GM12878 (cell line): ENCODE measurements at regions not wholly inside any gene's neighbourhood (a gene's known extent, or its start where the extent isn't known, plus 50 kb on each side); places are given as distances from the start of the nearest gene placed in this dataset.

Experiments
- CEBPB ChIP-seq, 2 experiments: fragments of 150-350 bp in 1 of 2; IDR thresholded peaks; 2 replicates each; pipeline ENCODE4 v1.6.1; 2012 to 2014; ENCODE audit warnings: low read depth in 2 of 2, low read length in 2 of 2, borderline replicate concordance in 1 of 2, inconsistent platforms in 1 of 2
- SUZ12 ChIP-seq: fragments of 200-600 bp; sonication (generic); IDR thresholded peaks from one replicate; pipeline ENCODE4 v1.6.1; 2018; ENCODE audit warnings: antibody characterized with exemption, mild to moderate bottlenecking; ENCODE audit not compliant: unreplicated experiment

DNA sequence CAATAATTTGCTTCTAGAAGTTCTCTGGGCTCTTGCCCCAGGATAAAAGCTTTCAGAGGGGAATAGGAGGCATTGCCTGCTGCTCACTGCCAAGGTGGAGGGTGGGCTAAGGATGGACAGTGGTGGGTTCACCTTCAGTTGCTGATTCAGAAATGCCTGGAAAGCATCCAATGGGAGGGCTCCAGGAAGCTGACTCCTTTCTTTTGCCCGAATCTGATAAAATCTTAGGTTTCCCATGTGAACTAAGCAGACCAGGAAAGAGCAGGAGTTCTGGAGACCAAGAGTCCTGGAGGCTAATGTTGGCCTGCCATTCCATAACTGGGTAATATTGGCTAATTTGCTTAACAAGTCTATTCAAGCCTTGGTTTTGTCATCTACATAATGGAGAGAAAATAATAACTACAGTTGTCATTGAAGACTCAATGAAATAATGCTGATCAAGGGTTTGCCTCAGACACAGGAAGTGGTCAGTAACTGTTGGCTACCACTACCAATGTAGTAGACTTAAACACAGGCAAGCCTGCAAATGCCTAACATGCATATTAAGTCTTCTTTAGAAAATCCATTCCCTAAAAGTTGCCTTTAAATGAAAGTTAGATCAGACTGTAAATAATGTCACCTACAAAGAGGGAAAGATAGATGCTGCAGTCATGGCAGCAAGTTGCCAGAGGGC is 528.4 kb upstream of the NBEA start:
- TF ChIP-seq SUZ12 (no peak), CEBPB (IDR thresholded peaks at IDR 0.05; ENCODE audit: borderline replicate concordance in 1 of 2, low read depth in 2 of 2, low read length in 2 of 2) (no peak)
